IMR-90 (cell line): ENCODE measurements at regions not wholly inside any gene's neighbourhood (a gene's known extent, or its start where the extent isn't known, plus 50 kb on each side); places are given as distances from the start of the nearest gene placed in this dataset.
A peak's percentile ranks its signal among the peaks of the same experiment; 100 is the strongest.

Source experiments
- ATAC-seq: fragments of 200-7000 bp; cut with Tn5 transposase; 2 replicates; pipeline ENCODE4 v1.9.1; 2020; ENCODE audit warnings: low read depth, mild to moderate bottlenecking, moderate library complexity
- BruUV-seq: library from RNA; stranded (reverse); fragments of 400-500 nt; replicated peaks from 2 replicates; lab custom pipeline; 2021; lab: Mats Ljungman, UMichigan
- CTCF ChIA-PET: fragments of 300-600 bp; formaldehyde crosslinking; extraction: SDS; loops from one replicate; lab custom pipeline; 2021; ENCODE audit warnings: antibody characterized with exemption; lab: Yijun Ruan, JAX
- POLR2A ChIA-PET: fragments of 300-600 bp; sonication (Branson Sonifier 250); formaldehyde crosslinking; loops from one replicate; lab custom pipeline; 2022; ENCODE audit warnings: antibody characterized with exemption; ENCODE audit not compliant: unreplicated experiment; lab: Charles Lee
- DNase-seq: peaks from one replicate; pipeline ENCODE4 v3.0.0; 2013
- H2AFZ ChIP-seq: replicated peaks from 2 replicates; pipeline ENCODE3; 2013; ENCODE audit warnings: low read length, mild to moderate bottlenecking; ENCODE audit not compliant: poor library complexity
- H2AK5ac ChIP-seq: 2 replicates; pipeline ENCODE4 v1.6.1; 2013; ENCODE audit warnings: low read depth, low read length, inconsistent platforms
- H2AK9ac ChIP-seq: replicated peaks from 2 replicates; pipeline ENCODE3; 2013; ENCODE audit warnings: mild to moderate bottlenecking, low read depth, low read length, moderate library complexity; ENCODE audit not compliant: poor library complexity
- H2BK120ac ChIP-seq: 2 replicates; pipeline ENCODE4 v1.6.1; 2013; ENCODE audit warnings: low read depth, low read length, inconsistent platforms
- H2BK15ac ChIP-seq: 3 replicates; pipeline ENCODE4 v1.6.1; 2013; ENCODE audit warnings: low read depth, low read length, inconsistent platforms
- H2BK20ac ChIP-seq: 2 replicates; pipeline ENCODE4 v1.6.1; 2013; ENCODE audit warnings: low read depth, mild to moderate bottlenecking, inconsistent platforms, low read length, moderate library complexity
- H2BK5ac ChIP-seq: 2 replicates; pipeline ENCODE4 v1.6.1; 2013; ENCODE audit warnings: mild to moderate bottlenecking, low read depth, low read length, inconsistent platforms; ENCODE audit not compliant: poor library complexity, severe bottlenecking
- H3K14ac ChIP-seq: replicated peaks from 2 replicates; pipeline ENCODE4 v1.6.1; 2013; ENCODE audit warnings: low read depth, low read length, inconsistent platforms
- H3K18ac ChIP-seq: 2 replicates; pipeline ENCODE4 v1.6.1; 2013; ENCODE audit warnings: low read depth, low read length, control low read depth
- H3K23ac ChIP-seq: 2 replicates; pipeline ENCODE4 v1.6.1; 2013; ENCODE audit warnings: low read depth, low read length, inconsistent platforms
- H3K27ac ChIP-seq: 2 replicates; pipeline ENCODE4 v1.5.1; 2013; ENCODE audit warnings: mild to moderate bottlenecking, control low read depth, low read length; ENCODE audit not compliant: insufficient read depth
- H3K27me3 ChIP-seq: 2 replicates; pipeline ENCODE4 v1.6.1; 2013; ENCODE audit warnings: low read length; ENCODE audit not compliant: control insufficient read depth, insufficient read depth
- H3K36me3 ChIP-seq: 2 replicates; pipeline ENCODE4 v1.6.1; 2013; ENCODE audit warnings: low read length, mixed read lengths; ENCODE audit not compliant: control insufficient read depth, insufficient read depth
- H3K4ac ChIP-seq: 2 replicates; pipeline ENCODE4 v1.6.1; 2013; ENCODE audit warnings: low read depth, low read length, inconsistent platforms
- H3K4me1 ChIP-seq: 2 replicates; pipeline ENCODE4 v1.6.1; 2013; ENCODE audit warnings: low read length, mixed read lengths; ENCODE audit not compliant: control insufficient read depth, insufficient read depth
- H3K4me2 ChIP-seq: 2 replicates; pipeline ENCODE4 v1.6.1; 2013; ENCODE audit warnings: low read depth, mild to moderate bottlenecking, control low read depth, low read length, moderate library complexity
- H3K4me3 ChIP-seq: 2 replicates; pipeline ENCODE4 v1.5.1; 2013; ENCODE audit warnings: low read depth, mild to moderate bottlenecking, control low read depth, low read length, moderate library complexity; ENCODE audit not compliant: insufficient read depth
- H3K56ac ChIP-seq: 2 replicates; pipeline ENCODE4 v1.6.1; 2013; ENCODE audit warnings: low read length, inconsistent platforms; ENCODE audit not compliant: insufficient read depth; ENCODE audit errors: extremely low read depth
- H3K79me1 ChIP-seq, 2 experiments: 2 replicates each; pipeline ENCODE4 v1.6.1; 2013; ENCODE audit warnings: low read length in 2 of 2, inconsistent platforms in 1 of 2, low read depth in 1 of 2
- H3K9ac ChIP-seq: 2 replicates; pipeline ENCODE4 v1.6.1; 2013; ENCODE audit warnings: low read depth, low read length, control low read depth
- H3K9me1 ChIP-seq: 2 replicates; pipeline ENCODE4 v1.6.1; 2013; ENCODE audit warnings: low read length, inconsistent platforms; ENCODE audit not compliant: insufficient read depth
- H3K9me3 ChIP-seq: 2 replicates; pipeline ENCODE4 v1.6.1; 2013; ENCODE audit warnings: low read length; ENCODE audit not compliant: control insufficient read depth, insufficient read depth
- H4K20me1 ChIP-seq: 2 replicates; pipeline ENCODE4 v1.6.1; 2013; ENCODE audit warnings: low read length, inconsistent platforms; ENCODE audit not compliant: insufficient read depth
- H4K5ac ChIP-seq: 2 replicates; pipeline ENCODE4 v1.6.1; 2013; ENCODE audit warnings: mild to moderate bottlenecking, low read depth, low read length, control low read depth
- H4K8ac ChIP-seq, 2 experiments: 2 replicates each; pipeline ENCODE4 v1.6.1; 2013; ENCODE audit warnings: low read depth in 2 of 2, low read length in 2 of 2, control low read depth in 1 of 2, inconsistent platforms in 1 of 2
- H4K91ac ChIP-seq: 2 replicates; pipeline ENCODE4 v1.6.1; 2013; ENCODE audit warnings: low read depth, low read length, inconsistent platforms; ENCODE audit not compliant: insufficient read depth
- BHLHE40 ChIP-seq: fragments of 150-350 bp; IDR thresholded peaks from 2 replicates; pipeline ENCODE4 v1.6.1; 2016; ENCODE audit warnings: mild to moderate bottlenecking, low read depth, low read length
- CEBPB ChIP-seq: IDR thresholded peaks from 2 replicates; pipeline ENCODE4 v1.6.1; 2012; ENCODE audit warnings: low read depth, low read length, improper control_type of control experiment
- CHD1 ChIP-seq: IDR thresholded peaks from 2 replicates; pipeline ENCODE4 v1.6.1; 2012; ENCODE audit warnings: low read depth, low read length, improper control_type of control experiment
- ELK1 ChIP-seq: fragments of 150-350 bp; IDR thresholded peaks from 2 replicates; pipeline ENCODE4 v1.6.1; 2016; ENCODE audit warnings: low read depth, mild to moderate bottlenecking, low read length, moderate library complexity, borderline replicate concordance
- FOS ChIP-seq: fragments of 150-350 bp; IDR thresholded peaks from 2 replicates; pipeline ENCODE4 v1.6.1; 2016; ENCODE audit warnings: low read depth, low read length
- MAFK ChIP-seq: IDR thresholded peaks from 2 replicates; pipeline ENCODE4 v1.6.1; 2012; ENCODE audit warnings: low read depth, low read length, improper control_type of control experiment
- MAZ ChIP-seq: IDR thresholded peaks from 2 replicates; pipeline ENCODE4 v1.6.1; 2012; ENCODE audit warnings: low read depth, mild to moderate bottlenecking, low read length, improper control_type of control experiment, moderate library complexity, borderline replicate concordance
- MXI1 ChIP-seq: IDR thresholded peaks from 2 replicates; pipeline ENCODE4 v1.6.1; 2012; ENCODE audit warnings: low read depth, mild to moderate bottlenecking, low read length, moderate library complexity, borderline replicate concordance
- NFE2L2 ChIP-seq: fragments of 150-350 bp; IDR thresholded peaks from 2 replicates; pipeline ENCODE4 v1.6.1; 2016; ENCODE audit warnings: low read depth, mild to moderate bottlenecking, low read length
- POLR2A ChIP-seq: IDR thresholded peaks from 2 replicates; pipeline ENCODE4 v1.6.1; 2012; ENCODE audit warnings: mild to moderate bottlenecking, low read depth, low read length
- RAD21 ChIP-seq: IDR thresholded peaks from 2 replicates; pipeline ENCODE4 v1.6.1; 2012; ENCODE audit warnings: low read length, improper control_type of control experiment
- RCOR1 ChIP-seq: IDR thresholded peaks from 2 replicates; pipeline ENCODE4 v1.6.1; 2012; ENCODE audit warnings: mild to moderate bottlenecking, low read length, improper control_type of control experiment; ENCODE audit not compliant: insufficient replicate concordance
- RFX5 ChIP-seq: IDR thresholded peaks from 2 replicates; pipeline ENCODE4 v1.8.0; 2012; ENCODE audit warnings: low read depth, mild to moderate bottlenecking, low read length, moderate library complexity
- SMC3 ChIP-seq: fragments of 150-350 bp; IDR thresholded peaks from 2 replicates; pipeline ENCODE4 v1.6.1; 2016; ENCODE audit warnings: low read depth, mild to moderate bottlenecking, antibody characterized with exemption, low read length, moderate library complexity
- WGBS, 2 experiments: methylation state at CpG; one replicate each; pipeline versions ENCODE4 v1.1.5 to v1.1.7; 2013; ENCODE audit warnings: missing lambda C conversion rate in 2 of 2; ENCODE audit not compliant: insufficient read length in 1 of 2; ENCODE audit errors: extremely low coverage in 2 of 2; 5-methylcytosine and 5-hydroxymethylcytosine counted together
- dilution Hi-C: fragments of 300-500 bp; cut with HindIII; formaldehyde crosslinking; loops from one replicate; pipeline ENCODE4 v1.14.3; 2018; ENCODE audit warnings: low sequenced_read_pairs; ENCODE audit not compliant: unreplicated experiment
- in situ Hi-C: fragments of 300-500 bp; cut with MboI; formaldehyde crosslinking; loops from 3 replicates; pipeline ENCODE4 v1.14.3; 2019; ENCODE audit warnings: low sequenced_read_pairs, inconsistent platforms, mixed read lengths
- intact Hi-C: fragments of 100-400 bp; cut with micrococcal nuclease; formaldehyde crosslinking; loops from 2 replicates; pipeline ENCODE4 v1.10.0; 2022
- TF ChIP-seq, protein P1 (sequence below): fragments of 150-350 bp; IDR thresholded peaks from 2 replicates; pipeline ENCODE4 v1.6.1; 2017; ENCODE audit warnings: mild to moderate bottlenecking, antibody characterized with exemption, low read length, low read depth
- TF ChIP-seq, protein P2 (sequence below): conservative IDR thresholded peaks from 2 replicates; pipeline ENCODE4 v1.5.1; 2012; ENCODE audit warnings: mild to moderate bottlenecking, low read depth, low read length, improper control_type of control experiment

DNA sequence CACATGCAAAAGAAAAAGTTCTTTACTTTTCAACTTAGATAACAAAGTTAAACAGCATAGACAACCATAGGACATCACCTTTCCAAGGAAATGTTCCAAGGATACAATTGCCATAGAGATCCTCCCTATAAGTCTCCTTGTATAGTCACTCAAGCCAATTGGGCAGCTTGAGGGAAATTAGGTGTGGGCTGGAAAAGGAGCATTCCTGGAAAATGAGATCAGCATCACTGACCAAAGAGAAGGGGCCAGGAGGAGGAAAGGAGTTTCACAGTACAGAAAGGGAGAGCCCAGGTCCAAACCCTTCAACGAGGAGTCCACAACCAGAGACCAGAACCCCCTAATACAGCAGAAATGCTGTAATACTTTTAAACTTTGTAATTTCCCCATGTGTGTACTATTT lies 91.5 kb upstream of the PPARGC1A start:
- Histone ChIP-seq H3K23ac (no peak overlapping the region), H4K8ac (no peak overlapping the region), H4K91ac (no peak overlapping the region), H2BK15ac (no peak overlapping the region), H3K4me3 (no peak overlapping the region), H3K56ac (no peak overlapping the region), H3K79me1 (no peaks in the 10 kb centered on the region), H3K4me2 (no peak overlapping the region), H3K4me1 (peaks cover 4% of the 10 kb centered on the region; the same call in 1 of the 2 replicates), H3K9me3 (no peaks in the 10 kb centered on the region), H2BK5ac (no peak overlapping the region), H2AK9ac (no peak overlapping the region), H3K14ac (no peak overlapping the region), H3K9ac (no peak overlapping the region), H2AK5ac (no peak overlapping the region), H2AFZ (no peak overlapping the region), H2BK20ac (peak overlapping the region; percentile 33; the same call in 1 of the 2 replicates), H3K27ac (no peak overlapping the region), H3K4ac (no peak overlapping the region), H2BK120ac (no peak overlapping the region; the same call in 1 of the 2 replicates), H3K9me1 (no peaks in the 10 kb centered on the region), H4K5ac (no peak overlapping the region), H3K18ac (no peak overlapping the region), H4K20me1 (no peaks in the 10 kb centered on the region), H3K27me3 (no peaks in the 10 kb centered on the region), H3K36me3 (no peaks in the 10 kb centered on the region)
- ATAC-seq (peak; percentile 29; the same call in 1 of the 2 replicates), DNase-seq (peak; percentile 55)
- no CpG with 5 or more reads among the region's 1 CpG for WGBS, 2 experiments
- dilution Hi-C loops (no loop called here), intact Hi-C loops (no loop called here), in situ Hi-C loops (no loop called here)
- POLR2A ChIA-PET = no interaction called here
- BruUV-seq = no TSS peak
- CTCF ChIA-PET = interaction anchor here (1.4 kb wide), 1 partner anchor 10 kb away, joined by 3 read pairs; no protein-coding TSS in a partner anchor
- no peak for TF ChIP-seq ELK1
- TF ChIP-seq FOS = no peak
- TF ChIP-seq SMC3 = no peak
- TF ChIP-seq MAZ = no peak
- TF ChIP-seq POLR2A = no peak
- no peak for TF ChIP-seq MXI1
- TF ChIP-seq RCOR1 = no peak
- TF ChIP-seq, protein P1, sequence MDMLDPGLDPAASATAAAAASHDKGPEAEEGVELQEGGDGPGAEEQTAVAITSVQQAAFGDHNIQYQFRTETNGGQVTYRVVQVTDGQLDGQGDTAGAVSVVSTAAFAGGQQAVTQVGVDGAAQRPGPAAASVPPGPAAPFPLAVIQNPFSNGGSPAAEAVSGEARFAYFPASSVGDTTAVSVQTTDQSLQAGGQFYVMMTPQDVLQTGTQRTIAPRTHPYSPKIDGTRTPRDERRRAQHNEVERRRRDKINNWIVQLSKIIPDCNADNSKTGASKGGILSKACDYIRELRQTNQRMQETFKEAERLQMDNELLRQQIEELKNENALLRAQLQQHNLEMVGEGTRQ = no peak
- no peak for TF ChIP-seq RAD21
- no peak for TF ChIP-seq RFX5
- TF ChIP-seq BHLHE40 = no peak
- no peak for TF ChIP-seq CEBPB
- TF ChIP-seq NFE2L2 = no peak
- no peak for TF ChIP-seq MAFK
- TF ChIP-seq, protein P2, sequence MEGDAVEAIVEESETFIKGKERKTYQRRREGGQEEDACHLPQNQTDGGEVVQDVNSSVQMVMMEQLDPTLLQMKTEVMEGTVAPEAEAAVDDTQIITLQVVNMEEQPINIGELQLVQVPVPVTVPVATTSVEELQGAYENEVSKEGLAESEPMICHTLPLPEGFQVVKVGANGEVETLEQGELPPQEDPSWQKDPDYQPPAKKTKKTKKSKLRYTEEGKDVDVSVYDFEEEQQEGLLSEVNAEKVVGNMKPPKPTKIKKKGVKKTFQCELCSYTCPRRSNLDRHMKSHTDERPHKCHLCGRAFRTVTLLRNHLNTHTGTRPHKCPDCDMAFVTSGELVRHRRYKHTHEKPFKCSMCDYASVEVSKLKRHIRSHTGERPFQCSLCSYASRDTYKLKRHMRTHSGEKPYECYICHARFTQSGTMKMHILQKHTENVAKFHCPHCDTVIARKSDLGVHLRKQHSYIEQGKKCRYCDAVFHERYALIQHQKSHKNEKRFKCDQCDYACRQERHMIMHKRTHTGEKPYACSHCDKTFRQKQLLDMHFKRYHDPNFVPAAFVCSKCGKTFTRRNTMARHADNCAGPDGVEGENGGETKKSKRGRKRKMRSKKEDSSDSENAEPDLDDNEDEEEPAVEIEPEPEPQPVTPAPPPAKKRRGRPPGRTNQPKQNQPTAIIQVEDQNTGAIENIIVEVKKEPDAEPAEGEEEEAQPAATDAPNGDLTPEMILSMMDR = no peak
- no peak for TF ChIP-seq CHD1
